NCI-H1436 treated with DMSO at 0.1 percent for 48 hours (cell line): ENCODE measurements at regions not wholly inside any gene's neighbourhood (a gene's known extent, or its start where the extent isn't known, plus 50 kb on each side); places are given as distances from the start of the nearest gene placed in this dataset.

ENCODE experiments used
- DNase-seq: peaks from one replicate; lab custom pipeline; 2025; lab: John Stamatoyannopoulos, UW

GRCh38 chr13:106350208-106350607 is 185.3 kb downstream of the EFNB2 start:
- no peak for DNase-seq

- no peak for DNase-seq
Observed at GRCh38 chr13:106349080-106349931, 186.2 kb downstream of the EFNB2 start.

- no peak for DNase-seq
Observed at GRCh38 chr13:106348075-106348840, 187.2 kb downstream of the EFNB2 start.

GRCh38 chr13:106344342-106344741 is 191.1 kb downstream of the EFNB2 start:
- no peak for DNase-seq

- no peak for DNase-seq
Observed at GRCh38 chr13:106343836-106344235, 191.6 kb downstream of the EFNB2 start.

- no peak for DNase-seq
Observed at GRCh38 chr13:106340249-106340648, 195.2 kb downstream of the EFNB2 start.

GRCh38 chr13:106337096-106337850 is 198.2 kb downstream of the EFNB2 start:
- no peak for DNase-seq

GRCh38 chr13:106336668-106337067 is 198.8 kb downstream of the EFNB2 start:
- DNase-seq, result no peak

- DNase-seq, result no peak
Observed at GRCh38 chr13:106332621-106333020, 202.8 kb downstream of the EFNB2 start.

GRCh38 chr13:106331116-106331515 is 204.3 kb downstream of the EFNB2 start:
- no peak for DNase-seq

GRCh38 chr13:106329941-106330340 is 205.5 kb downstream of the EFNB2 start:
- no peak for DNase-seq

GRCh38 chr13:106326751-106327150 is 208.7 kb downstream of the EFNB2 start:
- no peak for DNase-seq

- DNase-seq, result no peak
Observed at GRCh38 chr13:106324444-106324843, 211.0 kb downstream of the EFNB2 start.

GRCh38 chr13:106322628-106323027 is 212.8 kb downstream of the EFNB2 start:
- DNase-seq, result no peak

- no peak for DNase-seq
Observed at GRCh38 chr13:106318941-106319411, 216.5 kb downstream of the EFNB2 start.

GRCh38 chr13:106314417-106314816 is 221.0 kb downstream of the EFNB2 start:
- DNase-seq, result no peak

- DNase-seq, result no peak
Observed at GRCh38 chr13:106311004-106311403, 224.5 kb downstream of the EFNB2 start.

GRCh38 chr13:106310291-106310865 is 225.1 kb downstream of the EFNB2 start:
- DNase-seq, result no peak

GRCh38 chr13:106306748-106307277 is 228.6 kb downstream of the EFNB2 start:
- DNase-seq, result no peak

- DNase-seq, result no peak
Observed at GRCh38 chr13:106302843-106303242, 232.6 kb downstream of the EFNB2 start.

- DNase-seq, result no peak
Observed at GRCh38 chr13:106302011-106302410, 233.5 kb downstream of the EFNB2 start.

- DNase-seq, result no peak
Observed at GRCh38 chr13:106299621-106300020, 235.8 kb downstream of the EFNB2 start.
